HG02678 (cell line): ENCODE measurements at regions not wholly inside any gene's neighbourhood (a gene's known extent, or its start where the extent isn't known, plus 50 kb on each side); places are given as distances from the start of the nearest gene placed in this dataset.

Experiments
- ATAC-seq: cut with Tn5 transposase; IDR thresholded peaks from one replicate; pipeline ENCODE4 v1.9.1; 2021; ENCODE audit warnings: mild to moderate bottlenecking, moderate library complexity; ENCODE audit not compliant: unreplicated experiment

GRCh38 chr11:23542189-23542588 lies 681.9 kb upstream of the CCDC179 start:
- no peak for ATAC-seq

GRCh38 chr11:23542816-23543215 lies 682.5 kb upstream of the CCDC179 start:
- ATAC-seq: no peak

- no peak for ATAC-seq
These were observed 683.5 kb upstream of the CCDC179 start for GRCh38 chr11:23543651-23544222.

- no peak for ATAC-seq
These were observed 691.4 kb upstream of the CCDC179 start for GRCh38 chr11:23551706-23552105.

- ATAC-seq: no peak
These were observed 693.7 kb upstream of the CCDC179 start for GRCh38 chr11:23554002-23554401.

GRCh38 chr11:23555085-23555484 lies 694.8 kb upstream of the CCDC179 start:
- ATAC-seq: no peak

GRCh38 chr11:23556163-23556750 lies 696.0 kb upstream of the CCDC179 start:
- no peak for ATAC-seq

GRCh38 chr11:23563591-23563990 lies 703.3 kb upstream of the CCDC179 start:
- no peak for ATAC-seq

- ATAC-seq: no peak
These were observed 704.1 kb upstream of the CCDC179 start for GRCh38 chr11:23564370-23564769.

GRCh38 chr11:23569134-23569533 lies 708.9 kb upstream of the CCDC179 start:
- peak; percentile 27 for ATAC-seq

GRCh38 chr11:23569547-23569946 lies 709.3 kb upstream of the CCDC179 start:
- peak; percentile 63 for ATAC-seq

- ATAC-seq: no peak
These were observed 710.6 kb upstream of the CCDC179 start for GRCh38 chr11:23570828-23571227.

GRCh38 chr11:23573429-23573828 lies 713.2 kb upstream of the CCDC179 start:
- no peak for ATAC-seq

- ATAC-seq: no peak
These were observed 713.9 kb upstream of the CCDC179 start for GRCh38 chr11:23574149-23574548.

- ATAC-seq: no peak
These were observed 717.0 kb upstream of the CCDC179 start for GRCh38 chr11:23577296-23577695.

GRCh38 chr11:23585416-23586104 lies 725.3 kb upstream of the CCDC179 start:
- ATAC-seq: no peak

- no peak for ATAC-seq
These were observed 725.9 kb upstream of the CCDC179 start for GRCh38 chr11:23586173-23586572.

- no peak for ATAC-seq
These were observed 730.5 kb upstream of the CCDC179 start for GRCh38 chr11:23590596-23591308.

GRCh38 chr11:23594755-23595154 lies 734.5 kb upstream of the CCDC179 start:
- no peak for ATAC-seq

- ATAC-seq: no peak
These were observed 744.7 kb upstream of the CCDC179 start for GRCh38 chr11:23604966-23605365.

- no peak for ATAC-seq
These were observed 745.9 kb upstream of the CCDC179 start for GRCh38 chr11:23606191-23606590.

- ATAC-seq: no peak
These were observed 751.5 kb upstream of the CCDC179 start for GRCh38 chr11:23611726-23612125.
